HEK293T (cell line): ENCODE measurements at regions not wholly inside any gene's neighbourhood (a gene's known extent, or its start where the extent isn't known, plus 50 kb on each side); places are given as distances from the start of the nearest gene placed in this dataset.

Experiments
- CTBP1 ChIP-seq: fragments of 450-650 bp; IDR thresholded peaks from 2 replicates; pipeline ENCODE4 v1.6.1; 2016; ENCODE audit warnings: borderline replicate concordance
- FOXK2 ChIP-seq: fragments of 450-650 bp; IDR thresholded peaks from 2 replicates; pipeline ENCODE4 v1.6.1; 2016; ENCODE audit warnings: mild to moderate bottlenecking
- FOXM1 ChIP-seq: fragments of 450-650 bp; IDR thresholded peaks from 2 replicates; pipeline ENCODE4 v1.6.1; 2017; ENCODE audit warnings: mild to moderate bottlenecking, borderline replicate concordance
- HDGF ChIP-seq: fragments of 450-650 bp; IDR thresholded peaks from 2 replicates; pipeline ENCODE4 v1.6.1; 2017; ENCODE audit warnings: antibody characterized with exemption, borderline replicate concordance
- PKNOX1 ChIP-seq: fragments of 450-650 bp; IDR thresholded peaks from 2 replicates; pipeline ENCODE4 v1.6.1; 2016
- SP1 ChIP-seq: fragments of 450-650 bp; IDR thresholded peaks from 2 replicates; pipeline ENCODE4 v1.6.1; 2017
- SUZ12 ChIP-seq: fragments of 450-650 bp; IDR thresholded peaks from 2 replicates; pipeline ENCODE4 v1.6.1; 2016; ENCODE audit warnings: mild to moderate bottlenecking
- TARDBP ChIP-seq: fragments of 450-650 bp; IDR thresholded peaks from 2 replicates; pipeline ENCODE4 v1.6.1; 2016

GRCh38 chr13:77425705-77426104, 98.8 kb upstream of the MYCBP2 start:
- TF ChIP-seq TARDBP (no peak), HDGF (no peak), FOXM1 (no peak), SP1 (no peak), SUZ12 (no peak), PKNOX1 (no peak), FOXK2 (no peak), CTBP1 (no peak)
